Stimulated activated CD8-positive, alpha-beta memory T cell treated with anti-CD3 and anti-CD28 coated beads, Interleukin-2, amount 100 ng/mL, for 48 hours (primary cell): ENCODE measurements at regions not wholly inside any gene's neighbourhood (a gene's known extent, or its start where the extent isn't known, plus 50 kb on each side); places are given as distances from the start of the nearest gene placed in this dataset.

Experiments
- DNase-seq, 2 donors: peaks; one replicate each; pipeline ENCODE4 v3.0.0-alpha.2; 2020; ENCODE audit warnings: low read depth in 2 of 2

- no peak for DNase-seq
These were observed 1385.4 kb upstream of the PIK3C3 start for GRCh38 chr18:40569605-40570004.

GRCh38 chr18:40566510-40566844 lies 1388.6 kb upstream of the PIK3C3 start:
- no peak for DNase-seq

- DNase-seq, result no peak
These were observed 1389.1 kb upstream of the PIK3C3 start for GRCh38 chr18:40565805-40566509.

- DNase-seq, result no peak
These were observed 1395.5 kb upstream of the PIK3C3 start for GRCh38 chr18:40559556-40559955.

- DNase-seq, result no peak
These were observed 1396.2 kb upstream of the PIK3C3 start for GRCh38 chr18:40558706-40559392.

- no peak for DNase-seq
These were observed 1399.1 kb upstream of the PIK3C3 start for GRCh38 chr18:40555914-40556313.

- DNase-seq, result no peak
These were observed 1402.0 kb upstream of the PIK3C3 start for GRCh38 chr18:40553029-40553428.

GRCh38 chr18:40546875-40547274 lies 1408.2 kb upstream of the PIK3C3 start:
- DNase-seq, result no peak

DNA sequence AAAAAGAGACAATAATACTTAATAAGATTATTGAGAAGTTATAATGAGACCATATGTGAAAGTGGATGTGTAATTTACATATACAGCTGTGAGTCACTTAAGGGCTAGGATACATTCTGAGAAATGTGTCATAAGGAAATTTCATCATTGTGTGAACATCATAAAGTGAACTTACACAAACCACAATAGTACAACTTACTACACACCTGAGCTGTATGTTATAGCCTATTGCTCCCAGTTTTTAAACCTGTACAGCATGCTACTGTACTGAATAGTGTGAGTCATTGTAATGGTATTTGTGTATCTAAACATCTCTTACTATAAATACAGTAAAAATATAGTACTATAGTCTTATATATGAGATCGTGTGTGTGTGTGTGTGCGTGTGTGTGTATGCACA lies 1420.3 kb upstream of the PIK3C3 start:
- DNase-seq, result no peak

DNA sequence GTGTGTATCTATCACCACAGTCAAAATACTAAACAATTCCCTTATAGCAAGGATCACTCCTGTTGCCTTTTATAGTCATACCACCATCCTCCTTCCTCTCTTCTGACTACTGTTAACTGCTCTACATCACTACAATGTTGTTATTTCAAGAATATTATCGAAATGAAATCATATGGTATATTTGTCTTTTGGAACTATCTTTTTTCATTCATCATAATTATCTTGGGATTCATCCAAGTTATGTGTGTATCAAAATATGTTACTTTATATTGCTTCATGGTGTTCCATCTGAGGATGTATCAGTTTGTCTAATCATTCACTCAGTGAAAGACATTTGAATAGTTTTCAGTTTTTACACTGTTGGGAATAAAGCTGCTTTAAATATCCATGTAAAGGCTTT lies 1423.0 kb upstream of the PIK3C3 start:
- DNase-seq, result no peak

DNA sequence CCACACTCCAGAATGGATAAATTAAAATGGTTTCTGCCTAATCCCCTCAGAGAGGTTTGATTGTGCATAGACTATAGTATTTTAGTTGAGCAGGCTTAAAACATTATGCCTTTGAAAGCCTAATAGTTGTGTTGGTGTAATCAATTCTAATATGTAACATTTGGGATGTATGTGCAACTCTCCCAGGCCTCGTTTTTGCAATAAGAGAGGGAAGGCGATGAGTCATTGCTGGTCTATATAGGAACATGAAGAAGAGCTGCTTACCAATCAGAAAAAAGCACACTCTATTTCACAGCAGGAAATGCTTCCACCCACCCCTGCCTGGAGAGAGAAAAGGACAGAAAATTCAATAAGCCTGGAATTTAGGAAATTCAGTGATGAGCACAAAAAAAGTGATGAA lies 1424.0 kb upstream of the PIK3C3 start:
- DNase-seq, result no peak

DNA sequence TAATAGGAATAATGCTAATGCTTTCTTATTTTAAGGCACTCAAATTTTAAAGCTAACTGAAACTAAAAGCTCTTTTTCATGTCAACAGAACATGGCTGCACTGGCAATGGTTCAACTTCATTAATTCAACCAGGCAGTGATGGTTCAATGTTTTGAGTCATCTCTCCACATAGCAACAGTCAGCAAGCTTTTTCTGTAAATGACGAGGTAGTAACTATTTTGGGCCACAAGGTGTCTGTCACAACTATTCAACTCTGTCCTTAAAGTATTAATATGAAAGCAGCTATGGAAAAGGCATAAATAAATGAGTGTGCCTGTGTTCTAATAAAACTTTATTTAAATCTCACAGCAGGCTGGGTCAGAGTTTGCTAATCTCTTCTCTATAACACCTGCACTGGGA lies 1425.6 kb upstream of the PIK3C3 start:
- DNase-seq, result no peak

DNA sequence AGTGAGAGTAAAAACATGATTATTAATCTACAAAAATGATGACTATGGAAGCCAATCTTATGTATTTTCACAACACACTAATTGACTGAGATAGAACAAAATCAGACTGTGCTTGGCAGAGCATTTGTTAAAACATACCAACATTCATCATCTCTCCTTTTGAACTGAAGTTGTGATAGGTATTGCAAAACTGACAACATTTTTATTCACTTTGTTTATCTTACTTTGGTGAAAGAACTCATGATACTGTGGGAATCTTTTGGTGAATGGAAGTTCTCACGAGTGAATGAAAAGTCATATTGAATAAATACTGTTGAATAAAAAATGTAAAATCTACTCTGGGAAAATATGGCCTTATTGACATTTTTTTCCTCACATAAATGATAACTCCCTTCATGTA lies 1430.2 kb upstream of the PIK3C3 start:
- DNase-seq, result no peak

DNA sequence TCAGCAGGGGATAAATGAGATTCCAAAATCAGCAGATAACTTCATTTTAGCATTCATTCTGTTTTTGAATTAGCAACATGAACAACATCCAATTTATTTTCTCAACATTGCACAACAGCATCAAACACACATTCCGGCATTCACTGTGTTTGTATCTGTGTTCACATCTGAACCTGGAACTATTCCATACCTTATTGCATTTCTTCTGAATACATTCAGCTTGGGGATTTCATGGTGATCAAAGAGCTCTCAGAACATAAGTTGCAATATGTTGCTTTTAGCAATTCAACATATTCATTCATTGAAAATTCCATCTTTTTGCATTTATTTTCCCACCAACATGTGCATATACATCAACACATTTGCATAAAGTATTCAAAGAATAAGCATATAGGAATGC lies 1431.7 kb upstream of the PIK3C3 start:
- no peak for DNase-seq

GRCh38 chr18:40501026-40501425 lies 1454.0 kb upstream of the PIK3C3 start:
- no peak for DNase-seq

GRCh38 chr18:40494603-40495002 lies 1460.4 kb upstream of the PIK3C3 start:
- DNase-seq, result no peak

DNA sequence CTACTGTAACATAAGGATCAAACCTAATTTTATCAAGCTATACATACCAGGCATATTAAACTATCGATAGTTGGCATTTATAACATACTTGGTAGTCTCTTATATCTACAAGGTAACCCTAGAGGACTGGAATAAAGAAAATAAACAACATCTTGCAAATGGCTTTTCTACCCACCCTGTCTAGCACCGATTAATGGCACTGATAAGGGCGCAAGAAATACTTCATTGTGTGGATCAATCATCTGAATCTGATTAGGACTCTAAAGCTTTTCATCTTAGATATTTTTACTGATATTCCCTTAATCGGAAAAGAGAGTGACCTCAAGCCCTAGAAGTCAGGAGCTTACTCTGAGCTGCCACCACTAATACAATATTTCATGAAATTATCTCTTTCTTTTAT lies 1461.7 kb upstream of the PIK3C3 start:
- DNase-seq, result no peak

- no peak for DNase-seq
These were observed 1465.7 kb upstream of the PIK3C3 start for GRCh38 chr18:40489301-40489700.

- no peak for DNase-seq
These were observed 1469.7 kb upstream of the PIK3C3 start for GRCh38 chr18:40485318-40485717.

GRCh38 chr18:40473221-40474029 lies 1481.6 kb upstream of the PIK3C3 start:
- no peak for DNase-seq

GRCh38 chr18:40470723-40471122 lies 1484.3 kb upstream of the PIK3C3 start:
- no peak for DNase-seq

DNA sequence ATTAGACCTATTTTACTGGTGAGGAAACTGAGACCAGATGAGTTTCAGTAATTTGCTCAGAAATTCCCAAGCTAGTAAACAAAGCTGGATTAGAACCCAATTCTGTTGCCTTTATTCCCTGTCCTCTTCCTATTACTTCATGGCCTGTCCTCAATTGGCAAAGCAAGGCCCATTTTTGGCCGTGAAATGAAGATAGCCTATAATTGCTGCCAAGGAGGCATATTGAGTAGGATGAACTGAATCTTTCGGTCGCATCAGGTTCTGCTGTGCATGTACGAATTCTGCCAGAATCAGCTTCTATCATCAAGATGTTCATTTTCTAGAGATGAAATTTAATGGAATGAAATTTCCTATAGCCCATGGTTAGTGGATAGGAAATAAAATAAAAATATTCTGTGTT lies 1485.2 kb upstream of the PIK3C3 start:
- DNase-seq, result no peak

DNA sequence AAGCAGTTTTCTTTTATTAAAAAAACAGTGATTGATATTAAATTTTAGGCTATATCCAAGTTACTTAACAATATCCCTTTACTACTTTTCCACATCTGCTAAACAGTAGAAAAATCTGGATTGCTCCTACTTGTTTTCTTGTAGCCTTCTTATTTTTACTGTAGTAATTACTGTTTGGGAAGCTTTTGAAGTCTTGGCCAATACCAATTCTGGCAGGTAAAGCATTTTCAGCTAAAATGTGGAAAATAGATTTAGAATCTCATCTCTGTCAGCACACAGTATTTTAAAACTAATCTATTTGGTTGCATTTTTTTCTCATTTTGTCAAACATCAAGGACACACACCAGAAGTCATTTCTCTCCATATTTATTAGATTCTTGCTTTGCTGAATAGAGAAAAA lies 1485.7 kb upstream of the PIK3C3 start:
- DNase-seq, result no peak
